Neuronal stem cell (in vitro differentiated cells): ENCODE measurements at regions not wholly inside any gene's neighbourhood (a gene's known extent, or its start where the extent isn't known, plus 50 kb on each side); places are given as distances from the start of the nearest gene placed in this dataset.

Experiments used
- DNase-seq: peaks from one replicate; pipeline ENCODE4 v3.0.0-alpha.2; 2013; ENCODE audit warnings: low spot score
- H2AFZ ChIP-seq: one replicate; pipeline ENCODE4 v1.6.1; 2013; ENCODE audit warnings: mild to moderate bottlenecking, low read length, inconsistent platforms
- H2AK5ac ChIP-seq: 2 replicates; pipeline ENCODE4 v1.6.1; 2013; ENCODE audit warnings: low read depth, mild to moderate bottlenecking, inconsistent platforms, low read length, moderate library complexity, mixed read lengths
- H2BK120ac ChIP-seq: 2 replicates; pipeline ENCODE4 v1.6.1; 2013; ENCODE audit warnings: low read depth, mild to moderate bottlenecking, inconsistent platforms, low read length, moderate library complexity, mixed read lengths
- H2BK12ac ChIP-seq: one replicate; pipeline ENCODE4 v1.6.1; 2013; ENCODE audit warnings: low read length, inconsistent platforms
- H2BK15ac ChIP-seq: 2 replicates; pipeline ENCODE4 v1.6.1; 2013; ENCODE audit warnings: mild to moderate bottlenecking, low read length, inconsistent platforms, mixed read lengths
- H2BK5ac ChIP-seq: one replicate; pipeline ENCODE4 v1.6.1; 2013; ENCODE audit warnings: inconsistent platforms, mild to moderate bottlenecking, low read length, moderate library complexity
- H3K14ac ChIP-seq: one replicate; pipeline ENCODE4 v1.6.1; 2013; ENCODE audit warnings: low read length, inconsistent platforms
- H3K18ac ChIP-seq: 2 replicates; pipeline ENCODE4 v1.6.1; 2013; ENCODE audit warnings: low read length, inconsistent platforms
- H3K23ac ChIP-seq: 2 replicates; pipeline ENCODE4 v1.6.1; 2013; ENCODE audit warnings: low read depth, mild to moderate bottlenecking, mixed read lengths, low read length, inconsistent platforms; ENCODE audit not compliant: poor library complexity
- H3K27ac ChIP-seq: replicated peaks from 3 replicates; pipeline ENCODE4 v1.5.1; 2013; ENCODE audit warnings: low read length, inconsistent platforms
- H3K27me3 ChIP-seq, 3 experiments: 2 replicates each; pipeline ENCODE4 v1.6.1; 2013; ENCODE audit warnings: low read length in 3 of 3, mild to moderate bottlenecking in 2 of 3, inconsistent platforms in 1 of 3, low read depth in 1 of 3, mixed read lengths in 1 of 3, moderate library complexity in 1 of 3; ENCODE audit not compliant: control insufficient read depth in 3 of 3, insufficient read depth in 3 of 3
- H3K36me3 ChIP-seq, 2 donors: replicated peaks in 1 of 2; 2 replicates each; pipeline ENCODE4 v1.6.1; 2013; ENCODE audit warnings: low read length in 2 of 2; ENCODE audit not compliant: control insufficient read depth in 2 of 2, insufficient read depth in 2 of 2
- H3K4ac ChIP-seq: 2 replicates; pipeline ENCODE4 v1.6.1; 2013; ENCODE audit warnings: inconsistent platforms, mild to moderate bottlenecking, low read length, moderate library complexity
- H3K4me1 ChIP-seq, 2 donors: 1 replicate in 1 of 2; 2 replicates in 1 of 2; pipeline ENCODE4 v1.6.1; 2013; ENCODE audit warnings: low read length in 2 of 2, low read depth in 1 of 2; ENCODE audit not compliant: control insufficient read depth in 2 of 2, insufficient read depth in 1 of 2
- H3K4me2 ChIP-seq: one replicate; pipeline ENCODE4 v1.6.1; 2013; ENCODE audit warnings: mild to moderate bottlenecking, low read length, inconsistent platforms; ENCODE audit not compliant: insufficient read depth, poor library complexity, severe bottlenecking
- H3K4me3 ChIP-seq, 2 donors: 2 replicates each; pipeline ENCODE4 v1.5.1; 2013; ENCODE audit warnings: low read length in 2 of 2, mild to moderate bottlenecking in 2 of 2, inconsistent platforms in 1 of 2, moderate library complexity in 1 of 2
- H3K79me1 ChIP-seq: one replicate; pipeline ENCODE4 v1.6.1; 2013; ENCODE audit warnings: low read depth, mild to moderate bottlenecking, inconsistent platforms, low read length, moderate library complexity
- H3K9ac ChIP-seq: one replicate; pipeline ENCODE4 v1.6.1; 2013; ENCODE audit warnings: mild to moderate bottlenecking, low read depth, low read length, inconsistent platforms; ENCODE audit not compliant: poor library complexity
- H3K9me3 ChIP-seq, 2 donors: replicated peaks in 1 of 2; 2 replicates each; pipeline versions ENCODE3 to v1.6.1; 2013; ENCODE audit warnings: low read length in 2 of 2, mild to moderate bottlenecking in 2 of 2, inconsistent platforms in 1 of 2, low read depth in 1 of 2, mixed read lengths in 1 of 2, moderate library complexity in 1 of 2; ENCODE audit not compliant: control insufficient read depth in 2 of 2, insufficient read depth in 1 of 2
- H4K8ac ChIP-seq: one replicate; pipeline ENCODE4 v1.6.1; 2013; ENCODE audit warnings: low read depth, mild to moderate bottlenecking, inconsistent platforms, low read length, moderate library complexity
- H4K91ac ChIP-seq: one replicate; pipeline ENCODE4 v1.6.1; 2013; ENCODE audit warnings: low read length, low read depth, mild to moderate bottlenecking, inconsistent platforms; ENCODE audit not compliant: poor library complexity
- WGBS, 2 donors: extraction: QIAGEN DNeasy Blood & Tissue Kit; methylation state at CpG; one replicate each; pipeline ENCODE4 v1.1.7; 2013; ENCODE audit warnings: missing lambda C conversion rate in 2 of 2, mixed read lengths in 1 of 2; ENCODE audit not compliant: insufficient read length in 2 of 2, insufficient replicate concordance in 1 of 2; ENCODE audit errors: extremely low coverage in 2 of 2; 5-methylcytosine and 5-hydroxymethylcytosine counted together

DNA sequence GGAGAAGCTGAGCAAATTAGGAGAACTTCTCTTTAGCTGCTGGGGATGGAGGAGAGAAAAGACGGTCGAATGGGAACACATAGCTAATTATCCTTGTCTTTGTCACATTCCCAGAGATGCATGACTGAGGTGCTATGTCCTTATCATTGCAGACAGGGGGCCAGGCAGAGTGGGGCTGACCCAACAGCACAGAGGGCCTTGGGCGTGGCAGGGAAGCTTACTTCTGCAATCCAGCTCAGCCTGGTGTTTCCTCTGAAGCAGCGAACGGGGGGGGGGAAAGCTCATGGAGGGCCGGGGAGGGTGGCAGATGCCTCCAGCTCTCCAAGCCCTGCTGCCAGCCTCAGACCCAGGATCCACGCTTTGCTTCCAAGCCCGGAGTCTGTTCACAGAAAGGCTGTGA lies 50.8 kb upstream of the HOPX start:
- Histone ChIP-seq H3K4me1 (peaks cover 0 to 4% of the 10 kb centered on the region in 2 donors), H3K18ac (no peak overlapping the region), H2BK12ac (no peak overlapping the region), H3K4ac (no peak overlapping the region), H4K91ac (no peak overlapping the region), H2AFZ (no peak overlapping the region), H3K4me2 (no peak overlapping the region), H3K36me3 (no peaks in the 10 kb centered on the region), H3K4me3 (no peak overlapping the region), H2BK5ac (no peak overlapping the region), H3K27me3 (no peaks in the 10 kb centered on the region), H3K79me1 (no peaks in the 10 kb centered on the region), H3K14ac (no peak overlapping the region), H3K9me3 (no peaks in the 10 kb centered on the region), H3K23ac (no peak overlapping the region), H2BK15ac (no peak overlapping the region), H3K27ac (no peak overlapping the region), H2BK120ac (no peak overlapping the region), H4K8ac (no peak overlapping the region), H2AK5ac (no peak overlapping the region), H3K9ac (no peak overlapping the region)
- no peak for DNase-seq
- WGBS, 2 donors, result no CpG with 5 or more reads among the region's 8 CpGs
